ENCODE measurements at regions not wholly inside any gene's neighbourhood (a gene's known extent, or its start where the extent isn't known, plus 50 kb on each side); places are given as distances from the start of the nearest gene placed in this dataset.

DNA sequence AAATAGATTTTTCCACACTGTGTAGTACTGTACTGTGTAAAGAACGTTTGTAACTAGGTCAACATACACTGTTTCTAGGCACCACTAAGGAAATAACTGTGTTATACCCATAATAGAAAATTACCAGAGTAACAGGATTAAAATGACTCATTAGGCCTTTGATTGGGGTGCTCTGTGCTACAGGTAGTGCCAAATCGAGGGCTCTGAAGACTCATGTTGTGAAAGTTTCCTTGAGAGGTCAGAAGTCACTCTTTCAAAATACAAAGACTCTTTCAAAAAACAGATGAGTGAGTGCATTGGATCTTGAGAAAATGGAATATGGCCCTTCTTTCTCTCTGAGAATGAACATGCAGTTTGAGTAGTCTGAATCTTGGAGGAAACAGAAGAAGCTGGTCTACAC, 143.0 kb downstream of the MRPL39 start:
- dilution Hi-C loops (cut with MboI; ENCODE audit: extremely low pct_ligation_motif_present, low sequenced_read_pairs), result no loop called here
- H3K9me1 ChIP-seq (ENCODE audit: control insufficient read depth, extremely low read depth, insufficient read depth, low read length), result no peaks in the 10 kb centered on the region
- no peak overlapping the region for H2AFZ ChIP-seq (ENCODE audit: control insufficient read depth, low read length)
- H3K27me3 ChIP-seq (ENCODE audit: control insufficient read depth, extremely low read depth, insufficient read depth, low read length), result no peaks in the 10 kb centered on the region
- no peak overlapping the region for H3K9ac ChIP-seq (ENCODE audit: control insufficient read depth, extremely low read depth, insufficient read depth, low read length)
- H3K79me2 ChIP-seq (ENCODE audit: control insufficient read depth, insufficient read depth, low read length), result no peaks in the 10 kb centered on the region
- H3K4me1 ChIP-seq (ENCODE audit: control insufficient read depth, extremely low read depth, insufficient read depth, low read length), result no peaks in the 10 kb centered on the region
- no peak overlapping the region for H3K4me2 ChIP-seq (ENCODE audit: control insufficient read depth, extremely low read depth, insufficient read depth, low read depth, low read length)
- DNase-seq (ENCODE audit: low read depth, low spot score) (no peak), FAIRE-seq (no peak)
- H3K9me3 ChIP-seq (ENCODE audit: control insufficient read depth, low read depth, low read length), result no peaks in the 10 kb centered on the region
- H3K36me3 ChIP-seq (ENCODE audit: control insufficient read depth in 2 of 2, extremely low read depth in 1 of 2, insufficient read depth in 2 of 2, low read length in 2 of 2), result no peaks in the 10 kb centered on the region
- TF ChIP-seq CTCF (optimal IDR thresholded peaks at IDR 0.05 in 1 of 3, IDR thresholded peaks at IDR 0.05 in 1 of 3, conservative IDR thresholded peaks at IDR 0.05 in 1 of 3; ENCODE audit: extremely low read depth in 1 of 3, insufficient read depth in 2 of 3, low read length in 3 of 3) (no peak), EZH2 (IDR thresholded peaks at IDR 0.05; ENCODE audit: low read length) (no peak)
- H4K20me1 ChIP-seq (ENCODE audit: control insufficient read depth, extremely low read depth, insufficient read depth, low read length), result no peaks in the 10 kb centered on the region
- no peak overlapping the region for H3K27ac ChIP-seq (ENCODE audit: control insufficient read depth, insufficient read depth, low read length)
- no peak overlapping the region for H3K4me3 ChIP-seq (ENCODE audit: control insufficient read depth in 2 of 3, extremely low read depth in 1 of 3, insufficient read depth in 2 of 3, low read depth in 1 of 3, low read length in 3 of 3)

DNA sequence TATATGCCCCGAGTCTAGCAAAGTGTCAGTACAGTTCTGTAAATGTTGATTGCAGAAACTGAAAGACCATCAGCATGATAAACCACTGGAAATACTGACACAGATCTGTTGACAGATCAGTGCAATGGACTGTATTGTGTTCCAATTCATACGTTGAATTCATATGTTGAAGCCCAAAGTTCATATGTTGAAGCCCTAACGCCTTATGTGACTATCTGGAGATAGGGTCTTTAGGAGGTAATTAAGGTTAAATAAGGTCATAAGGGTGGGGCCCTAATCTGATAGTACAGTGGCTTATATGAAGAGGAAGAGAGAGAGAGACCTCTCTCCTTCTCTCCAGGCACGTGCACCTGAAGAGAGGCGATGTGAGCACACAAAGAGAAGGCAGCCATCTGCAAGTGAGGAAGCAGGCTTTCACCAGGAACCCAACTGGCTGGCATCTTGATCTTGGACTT, 144.7 kb downstream of the MRPL39 start:
- dilution Hi-C loops (cut with MboI; ENCODE audit: extremely low pct_ligation_motif_present, low sequenced_read_pairs), result no loop called here

More for the DNA sequence above, 144.7 kb downstream of the MRPL39 start:
- H3K9me3 ChIP-seq (ENCODE audit: control insufficient read depth, low read depth, low read length), result no peaks in the 10 kb centered on the region
- H4K20me1 ChIP-seq (ENCODE audit: control insufficient read depth, extremely low read depth, insufficient read depth, low read length), result no peaks in the 10 kb centered on the region
- no peak overlapping the region for H2AFZ ChIP-seq (ENCODE audit: control insufficient read depth, low read length)
- H3K4me3 ChIP-seq (ENCODE audit: control insufficient read depth in 2 of 3, extremely low read depth in 1 of 3, insufficient read depth in 2 of 3, low read depth in 1 of 3, low read length in 3 of 3), result no peak overlapping the region
- no peaks in the 10 kb centered on the region for H3K4me1 ChIP-seq (ENCODE audit: control insufficient read depth, extremely low read depth, insufficient read depth, low read length)
- H3K4me2 ChIP-seq (ENCODE audit: control insufficient read depth, extremely low read depth, insufficient read depth, low read depth, low read length), result no peak overlapping the region
- DNase-seq (ENCODE audit: low read depth, low spot score) (no peak), FAIRE-seq (no peak)
- no peaks in the 10 kb centered on the region for H3K27me3 ChIP-seq (ENCODE audit: control insufficient read depth, extremely low read depth, insufficient read depth, low read length)
- no peaks in the 10 kb centered on the region for H3K9me1 ChIP-seq (ENCODE audit: control insufficient read depth, extremely low read depth, insufficient read depth, low read length)
- no peaks in the 10 kb centered on the region for H3K79me2 ChIP-seq (ENCODE audit: control insufficient read depth, insufficient read depth, low read length)
- H3K36me3 ChIP-seq (ENCODE audit: control insufficient read depth in 2 of 2, extremely low read depth in 1 of 2, insufficient read depth in 2 of 2, low read length in 2 of 2), result no peaks in the 10 kb centered on the region
- H3K9ac ChIP-seq (ENCODE audit: control insufficient read depth, extremely low read depth, insufficient read depth, low read length), result no peak overlapping the region
- H3K27ac ChIP-seq (ENCODE audit: control insufficient read depth, insufficient read depth, low read length), result no peak overlapping the region
- TF ChIP-seq EZH2 (IDR thresholded peaks at IDR 0.05; ENCODE audit: low read length) (no peak), CTCF (optimal IDR thresholded peaks at IDR 0.05 in 1 of 3, IDR thresholded peaks at IDR 0.05 in 1 of 3, conservative IDR thresholded peaks at IDR 0.05 in 1 of 3; ENCODE audit: extremely low read depth in 1 of 3, insufficient read depth in 2 of 3, low read length in 3 of 3) (no peak)

Data from keratinocyte (primary cell).